T-cell (primary cell): ENCODE measurements at regions not wholly inside any gene's neighbourhood (a gene's known extent, or its start where the extent isn't known, plus 50 kb on each side); places are given as distances from the start of the nearest gene placed in this dataset.

Experiments
- ATAC-seq, 4 experiments: fragments of 200-7000 bp in 3 of 4; fragments of 150-1000 bp in 1 of 4; cut with Tn5 transposase; replicated peaks in 1 of 4; 1 replicate in 3 of 4; 2 replicates in 1 of 4; pipeline ENCODE4 v1.10.0; 2021; ENCODE audit warnings: moderate library complexity in 3 of 4, mild to moderate bottlenecking in 2 of 4, moderate number of reproducible peaks in 1 of 4
- CTCF ChIA-PET, 2 donors: fragments of 300-600 bp; sonication (Branson Sonifier 250); formaldehyde crosslinking; loops; one replicate each; lab custom pipeline; 2022; ENCODE audit warnings: antibody characterized with exemption in 2 of 2; lab: Charles Lee
- POLR2A ChIA-PET, 2 donors: fragments of 300-600 bp; sonication (Branson Sonifier 250); formaldehyde crosslinking; loops; one replicate each; lab custom pipeline; 2022; ENCODE audit warnings: antibody characterized with exemption in 2 of 2; lab: Charles Lee
- DNase-seq, 35 experiments: peaks; one replicate each; pipeline versions ENCODE4 v3.0.0 to v3.0.0-alpha.2; 2013 to 2023
- H3K27ac ChIP-seq: one replicate; pipeline ENCODE4 v1.5.1; 2013; ENCODE audit warnings: low read length
- H3K27me3 ChIP-seq, 2 experiments: replicated peaks in 1 of 2; 1 replicate in 1 of 2; 2 replicates in 1 of 2; pipeline versions ENCODE4 v1.6.1 to v1.7.0; 2013; ENCODE audit warnings: low read length in 1 of 2, mixed read lengths in 1 of 2; ENCODE audit not compliant: control insufficient read depth in 2 of 2, insufficient read depth in 2 of 2; ENCODE audit errors: extremely low read depth in 1 of 2
- H3K36me3 ChIP-seq, 2 donors: 1 replicate in 1 of 2; 2 replicates in 1 of 2; pipeline versions ENCODE4 v1.6.1 to v1.7.0; 2013; ENCODE audit warnings: low read length in 1 of 2; ENCODE audit not compliant: control insufficient read depth in 2 of 2, insufficient read depth in 1 of 2; ENCODE audit errors: extremely low read depth in 1 of 2
- H3K4me1 ChIP-seq, 2 experiments: 1 replicate in 1 of 2; 2 replicates in 1 of 2; pipeline versions ENCODE4 v1.6.1 to v1.7.0; 2013; ENCODE audit warnings: low read length in 2 of 2, mixed read lengths in 1 of 2; ENCODE audit not compliant: insufficient read depth in 2 of 2, control insufficient read depth in 1 of 2; ENCODE audit errors: extremely low read depth in 1 of 2
- H3K4me3 ChIP-seq, 2 donors: 1 replicate in 1 of 2; 2 replicates in 1 of 2; pipeline versions ENCODE4 v1.5.1 to v1.7.0; 2013; ENCODE audit warnings: mild to moderate bottlenecking in 2 of 2, low read length in 1 of 2, moderate library complexity in 1 of 2; ENCODE audit not compliant: control insufficient read depth in 1 of 2; ENCODE audit errors: extremely low read depth in 1 of 2
- H3K9me3 ChIP-seq: 2 replicates; pipeline ENCODE4 v1.7.0; 2013
- H3K27ac Mint-ChIP-seq, 2 donors: one replicate each; pipeline ENCODE4 v1.8.0; 2020 to 2021; ENCODE audit warnings: mild to moderate bottlenecking in 2 of 2, mixed read lengths in 2 of 2
- H3K27me3 Mint-ChIP-seq, 2 donors: one replicate each; pipeline ENCODE4 v1.8.0; 2021 to 2022; ENCODE audit warnings: mixed read lengths in 2 of 2
- H3K36me3 Mint-ChIP-seq: one replicate; pipeline ENCODE4 v1.8.0; 2021; ENCODE audit warnings: mixed read lengths
- H3K4me1 Mint-ChIP-seq, 3 donors: one replicate each; pipeline ENCODE4 v1.8.0; 2020 to 2022; ENCODE audit warnings: mixed read lengths in 3 of 3, mild to moderate bottlenecking in 1 of 3
- H3K4me3 Mint-ChIP-seq, 3 donors: one replicate each; pipeline ENCODE4 v1.8.0; 2020 to 2022; ENCODE audit warnings: mild to moderate bottlenecking in 3 of 3, mixed read lengths in 3 of 3, moderate library complexity in 3 of 3
- H3K9me3 Mint-ChIP-seq, 3 donors: one replicate each; pipeline ENCODE4 v1.8.0; 2020 to 2022; ENCODE audit warnings: mixed read lengths in 3 of 3
- WGBS: methylation state at CpG from one replicate; pipeline ENCODE4 v1.1.5; 2013; ENCODE audit warnings: missing lambda C conversion rate; ENCODE audit not compliant: insufficient coverage; 5-methylcytosine and 5-hydroxymethylcytosine counted together

GRCh38 chr2:118492335-118492734 lies 355.1 kb downstream of the EN1 start:
- Mint-ChIP-seq H3K4me1 (no peaks in the 10 kb centered on the region), H3K36me3 (no peaks in the 10 kb centered on the region), H3K27me3 (peaks cover 2 to 8% of the 10 kb centered on the region in 2 donors), H3K4me3 (no peak overlapping the region), H3K27ac (no peak overlapping the region), H3K9me3 (peaks cover 5 to 6% (median 5%) of the 10 kb centered on the region in 3 donors)
- Histone ChIP-seq H3K9me3 (no peaks in the 10 kb centered on the region), H3K27ac (no peak overlapping the region), H3K4me3 (no peak overlapping the region), H3K27me3 (peaks cover 0 to 11% of the 10 kb centered on the region in 2 experiments), H3K36me3 (no peaks in the 10 kb centered on the region), H3K4me1 (no peaks in the 10 kb centered on the region)
- ChIA-PET POLR2A (no interaction called here), CTCF (no interaction called here)
- ATAC-seq = no peak
- no peak for DNase-seq

- DNase-seq (no peak), ATAC-seq (no peak)
- Mint-ChIP-seq H3K4me1 (no peaks in the 10 kb centered on the region), H3K4me3 (no peak overlapping the region), H3K27me3 (peaks cover 0 to 6% of the 10 kb centered on the region in 2 donors), H3K36me3 (no peaks in the 10 kb centered on the region), H3K9me3 (peaks cover 5 to 6% (median 5%) of the 10 kb centered on the region in 3 donors), H3K27ac (no peak overlapping the region)
- Histone ChIP-seq H3K9me3 (no peaks in the 10 kb centered on the region), H3K27ac (no peak overlapping the region), H3K4me1 (no peaks in the 10 kb centered on the region), H3K36me3 (no peaks in the 10 kb centered on the region), H3K27me3 (peaks cover 0 to 8% of the 10 kb centered on the region in 2 experiments), H3K4me3 (no peak overlapping the region)
- 43% methylated on average over 1 of the region's 4 CpGs for WGBS
- ChIA-PET POLR2A (no interaction called here), CTCF (no interaction called here)
Measured at GRCh38 chr2:118490330-118490729, 357.1 kb downstream of the EN1 start.

GRCh38 chr2:118489712-118490299 lies 357.6 kb downstream of the EN1 start:
- POLR2A ChIA-PET = no interaction called here
- H3K27ac Mint-ChIP-seq = no peak overlapping the region
- H3K36me3 Mint-ChIP-seq = no peaks in the 10 kb centered on the region
- no peak overlapping the region for H3K4me3 Mint-ChIP-seq
- H3K9me3 Mint-ChIP-seq = peaks cover 5 to 6% (median 5%) of the 10 kb centered on the region in 3 donors
- Histone ChIP-seq H3K4me1 (no peaks in the 10 kb centered on the region), H3K36me3 (no peaks in the 10 kb centered on the region), H3K9me3 (no peaks in the 10 kb centered on the region), H3K27me3 (peaks cover 0 to 8% of the 10 kb centered on the region in 2 experiments), H3K27ac (no peak overlapping the region), H3K4me3 (no peak overlapping the region)
- 21% methylated on average over 3 of the region's 6 CpGs for WGBS
- ATAC-seq (no peak), DNase-seq (no peak)
- CTCF ChIA-PET = no interaction called here
- no peaks in the 10 kb centered on the region for H3K4me1 Mint-ChIP-seq
- peaks cover 0 to 6% of the 10 kb centered on the region in 2 donors for H3K27me3 Mint-ChIP-seq

GRCh38 chr2:118481299-118481698 lies 366.1 kb downstream of the EN1 start:
- CTCF ChIA-PET = no interaction called here
- POLR2A ChIA-PET = no interaction called here

GRCh38 chr2:118479020-118479419 lies 368.4 kb downstream of the EN1 start:
- Mint-ChIP-seq H3K27me3 (peaks cover 11% of the 10 kb centered on the region in 2 donors), H3K36me3 (no peaks in the 10 kb centered on the region), H3K9me3 (no peaks in the 10 kb centered on the region), H3K4me1 (no peaks in the 10 kb centered on the region), H3K27ac (no peak overlapping the region), H3K4me3 (no peak overlapping the region)
- H3K4me1 ChIP-seq = no peaks in the 10 kb centered on the region
- no peaks in the 10 kb centered on the region for H3K9me3 ChIP-seq
- H3K4me3 ChIP-seq = no peak overlapping the region
- DNase-seq (no peak), ATAC-seq (no peak)
- peaks cover 0 to 13% of the 10 kb centered on the region in 2 experiments for H3K27me3 ChIP-seq
- no peak overlapping the region for H3K27ac ChIP-seq
- no peaks in the 10 kb centered on the region for H3K36me3 ChIP-seq
- WGBS = 96% methylated on average over 5 of the region's 5 CpGs
- ChIA-PET POLR2A (no interaction called here), CTCF (no interaction called here)

More at GRCh38 chr2:118481299-118481698, 366.1 kb downstream of the EN1 start:
- no peaks in the 10 kb centered on the region for H3K9me3 ChIP-seq
- H3K4me1 ChIP-seq = no peaks in the 10 kb centered on the region
- DNase-seq (no peak), ATAC-seq (no peak)
- peaks cover 0 to 13% of the 10 kb centered on the region in 2 experiments for H3K27me3 ChIP-seq
- no peak overlapping the region for H3K4me3 ChIP-seq
- Mint-ChIP-seq H3K27ac (no peak overlapping the region), H3K9me3 (no peaks in the 10 kb centered on the region), H3K4me1 (no peaks in the 10 kb centered on the region), H3K4me3 (no peak overlapping the region), H3K27me3 (peaks cover 7 to 11% of the 10 kb centered on the region in 2 donors), H3K36me3 (no peaks in the 10 kb centered on the region)
- H3K27ac ChIP-seq = no peak overlapping the region
- no peaks in the 10 kb centered on the region for H3K36me3 ChIP-seq
- no CpG with 5 or more reads among the region's 1 CpG for WGBS

GRCh38 chr2:118477111-118477862 lies 370.2 kb downstream of the EN1 start:
- ATAC-seq = no peak
- DNase-seq = no peak
- no peaks in the 10 kb centered on the region for H3K36me3 Mint-ChIP-seq
- no peak overlapping the region for H3K27ac Mint-ChIP-seq
- Histone ChIP-seq H3K27ac (no peak overlapping the region), H3K36me3 (no peaks in the 10 kb centered on the region), H3K4me1 (no peaks in the 10 kb centered on the region), H3K27me3 (peaks cover 0 to 13% of the 10 kb centered on the region in 2 experiments), H3K4me3 (no peak overlapping the region), H3K9me3 (no peaks in the 10 kb centered on the region)
- ChIA-PET CTCF (no interaction called here), POLR2A (no interaction called here)
- H3K4me1 Mint-ChIP-seq = no peaks in the 10 kb centered on the region
- H3K9me3 Mint-ChIP-seq = no peaks in the 10 kb centered on the region
- peaks cover 11% of the 10 kb centered on the region in 2 donors for H3K27me3 Mint-ChIP-seq
- H3K4me3 Mint-ChIP-seq = no peak overlapping the region
- 79% methylated on average over 2 of the region's 8 CpGs for WGBS
